GM18502 (cell line): ENCODE measurements at regions not wholly inside any gene's neighbourhood (a gene's known extent, or its start where the extent isn't known, plus 50 kb on each side); places are given as distances from the start of the nearest gene placed in this dataset.
"Not testable (repeated sequence)": the region's sequence is repeated elsewhere in the genome, so short reads cannot be mapped to it uniquely, and the experiment has no call there.

Source experiments
- ATAC-seq: cut with Tn5 transposase; IDR thresholded peaks from one replicate; pipeline ENCODE4 v1.9.1; 2021; ENCODE audit warnings: mild to moderate bottlenecking; ENCODE audit not compliant: unreplicated experiment, poor library complexity

GRCh38 chr9:41772541-41772940, 356.7 kb downstream of the CNTNAP3B start:
- not testable (repeated sequence) for ATAC-seq

- not testable (repeated sequence) for ATAC-seq
These were observed 357.5 kb downstream of the CNTNAP3B start for GRCh38 chr9:41771693-41772092.

DNA sequence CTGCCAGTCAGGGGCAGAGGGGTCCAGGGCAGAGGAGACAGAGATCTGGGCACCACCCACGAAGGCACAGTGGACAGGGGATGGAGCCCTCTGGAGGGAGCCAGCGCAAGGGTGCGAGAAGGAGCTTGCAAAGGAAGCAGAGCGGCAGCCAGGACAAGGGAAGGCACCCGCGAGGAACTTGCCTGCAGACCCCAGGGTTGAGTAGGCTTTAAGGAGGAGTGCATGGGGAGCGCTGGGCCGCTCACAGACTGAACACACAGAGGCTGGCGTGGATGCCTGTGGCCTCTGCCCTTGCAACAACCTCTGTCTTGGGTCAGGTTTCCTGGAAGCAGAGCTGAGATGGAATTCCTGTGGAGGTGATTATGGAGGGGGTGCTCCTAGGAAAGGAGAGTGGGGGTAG, 374.4 kb downstream of the CNTNAP3B start:
- not testable (repeated sequence) for ATAC-seq

- not testable (repeated sequence) for ATAC-seq
These were observed 374.8 kb downstream of the CNTNAP3B start for GRCh38 chr9:41754403-41754802.

DNA sequence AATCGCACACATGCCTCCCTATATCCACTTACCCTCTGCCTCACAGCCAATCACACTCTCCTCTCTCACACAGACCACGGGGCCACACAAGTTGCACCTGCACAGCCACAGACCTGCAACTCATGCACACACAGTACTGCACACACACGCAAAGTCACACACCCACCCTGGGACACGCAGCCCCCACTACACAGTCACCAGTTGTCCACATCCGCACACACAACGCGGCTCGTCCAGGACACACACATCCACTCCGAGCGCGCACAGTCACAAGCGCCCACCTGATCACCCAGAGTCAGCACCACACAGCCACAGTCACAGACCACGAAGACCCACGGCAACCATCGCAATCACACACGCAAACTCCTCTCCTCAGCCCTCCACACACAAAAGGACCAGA, 387.3 kb downstream of the CNTNAP3B start:
- ATAC-seq: not testable (repeated sequence)

DNA sequence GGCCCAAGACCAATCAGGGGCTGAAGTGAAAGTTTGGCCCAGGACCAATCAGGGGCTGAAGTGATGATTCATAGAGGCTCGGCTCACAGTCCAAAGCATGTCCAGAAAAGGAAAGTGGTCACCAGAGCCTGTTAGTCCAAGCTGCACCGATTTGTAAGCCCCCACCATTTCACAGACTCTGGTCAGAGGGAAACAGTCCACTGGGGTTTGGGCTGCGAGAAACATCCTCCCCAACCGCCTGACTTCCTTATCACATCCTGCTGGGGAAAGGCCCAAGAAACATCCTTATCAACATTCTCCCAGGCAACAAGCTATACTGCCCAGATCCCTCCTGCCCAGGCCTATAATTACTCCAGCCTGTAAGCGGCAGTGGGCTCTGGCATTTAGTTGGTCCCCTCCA, 388.1 kb downstream of the CNTNAP3B start:
- ATAC-seq: not testable (repeated sequence)

DNA sequence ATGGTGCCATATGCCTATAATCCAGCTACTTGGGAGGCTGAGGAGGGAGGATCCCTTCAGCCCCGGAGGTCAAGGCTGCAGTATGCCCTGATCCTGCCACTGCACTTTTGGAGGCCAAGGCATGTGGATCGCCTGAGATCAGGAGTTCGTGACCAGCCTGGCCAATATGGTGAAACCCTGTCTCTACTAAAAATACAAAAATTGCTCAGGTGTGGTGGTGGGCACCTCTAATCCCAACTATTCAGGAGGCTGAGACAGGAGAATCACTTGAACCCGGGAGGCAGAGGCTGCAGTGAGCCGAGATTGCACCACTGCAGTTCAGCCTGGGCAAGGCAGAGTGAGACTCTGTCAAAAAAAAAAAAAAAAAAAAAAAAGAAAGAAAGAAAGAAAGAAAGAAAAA, 390.5 kb downstream of the CNTNAP3B start:
- ATAC-seq: not testable (repeated sequence)

DNA sequence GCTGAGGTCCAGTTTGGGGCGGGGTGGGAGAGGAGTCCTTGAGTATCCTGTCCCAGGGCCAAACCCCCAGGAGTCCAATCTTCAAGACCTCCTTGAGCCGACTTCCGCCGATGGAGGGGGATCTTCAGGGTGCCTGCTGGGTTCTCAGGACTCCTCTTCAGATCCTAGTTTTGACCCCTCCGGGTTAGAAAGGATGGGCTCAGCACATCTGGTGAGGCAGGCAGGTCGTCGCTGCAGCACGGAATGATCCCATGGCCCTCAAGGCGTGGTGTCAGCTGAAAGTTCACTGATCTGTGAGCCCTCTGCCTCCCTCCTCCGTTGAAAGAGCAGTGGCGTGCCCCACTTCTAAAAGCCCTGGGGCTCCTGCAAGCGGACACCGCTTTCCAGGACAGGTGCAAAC, 430.0 kb downstream of the CNTNAP3B start:
- ATAC-seq: not testable (repeated sequence)

DNA sequence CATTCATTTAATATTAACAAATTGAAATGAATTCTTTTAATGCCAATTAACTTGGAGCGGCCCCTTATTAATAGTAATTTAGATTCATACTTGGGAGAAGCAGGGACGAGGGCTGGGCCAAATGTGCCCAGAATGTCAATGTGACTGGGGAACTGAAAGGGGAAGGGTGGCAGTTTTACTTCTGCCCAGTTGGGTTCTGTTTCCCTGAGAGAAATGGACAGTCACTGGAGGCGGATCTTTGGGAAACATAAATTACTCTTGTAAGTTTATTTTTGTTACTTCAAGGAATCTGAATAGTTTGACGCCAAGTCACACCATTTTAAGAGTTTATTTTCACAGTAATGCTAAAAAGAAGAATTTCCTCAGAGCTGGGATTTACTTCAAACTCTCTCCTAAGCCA, 432.1 kb downstream of the CNTNAP3B start:
- ATAC-seq: not testable (repeated sequence)

- not testable (repeated sequence) for ATAC-seq
These were observed 449.9 kb downstream of the CNTNAP3B start for GRCh38 chr9:41679312-41679711.

GRCh38 chr9:41663497-41664036, 465.7 kb downstream of the CNTNAP3B start:
- not testable (repeated sequence) for ATAC-seq

DNA sequence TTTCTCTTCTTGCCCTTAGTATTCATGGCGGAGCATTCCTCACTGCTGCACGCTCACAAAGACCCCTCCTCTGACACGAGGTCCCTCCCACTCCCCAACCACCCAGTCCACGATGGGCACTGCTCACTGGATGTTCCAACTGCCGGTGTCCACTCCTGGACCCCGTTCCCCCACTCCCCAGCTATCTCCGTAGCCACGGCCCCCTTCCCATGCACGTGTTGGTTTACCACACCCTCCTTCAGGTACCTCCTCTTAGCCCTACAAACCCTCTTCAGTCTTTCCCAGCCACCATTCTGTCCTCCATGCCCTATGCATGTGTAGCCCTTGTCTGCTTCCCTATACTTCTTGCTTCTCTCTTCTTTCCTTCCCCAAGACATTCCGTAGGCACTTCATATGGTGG, 469.6 kb upstream of the ZNG1F start:
- not testable (repeated sequence) for ATAC-seq

GRCh38 chr9:41658116-41658515, 469.0 kb upstream of the ZNG1F start:
- ATAC-seq: not testable (repeated sequence)

DNA sequence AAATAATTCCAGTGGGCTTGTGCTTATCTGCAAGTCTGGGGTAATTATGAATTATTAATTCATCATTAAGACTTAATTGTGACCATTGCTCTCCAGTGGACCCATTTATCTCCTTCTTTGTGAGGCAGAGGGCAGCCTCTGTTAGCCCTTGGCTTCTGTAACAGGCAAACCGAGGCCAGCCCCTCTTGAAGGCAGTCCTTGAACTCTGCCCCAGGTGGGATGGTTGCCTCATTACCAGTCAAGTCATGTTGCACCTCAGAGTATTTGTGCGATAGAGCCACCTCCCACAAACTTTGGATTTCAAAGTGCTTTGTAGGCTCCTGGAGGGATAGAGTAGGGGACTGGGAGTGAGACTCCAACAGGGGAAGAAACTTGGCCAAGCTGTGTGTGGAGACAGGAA, 468.0 kb upstream of the ZNG1F start:
- not testable (repeated sequence) for ATAC-seq

GRCh38 chr9:41655071-41655554, 466.0 kb upstream of the ZNG1F start:
- ATAC-seq: not testable (repeated sequence)

DNA sequence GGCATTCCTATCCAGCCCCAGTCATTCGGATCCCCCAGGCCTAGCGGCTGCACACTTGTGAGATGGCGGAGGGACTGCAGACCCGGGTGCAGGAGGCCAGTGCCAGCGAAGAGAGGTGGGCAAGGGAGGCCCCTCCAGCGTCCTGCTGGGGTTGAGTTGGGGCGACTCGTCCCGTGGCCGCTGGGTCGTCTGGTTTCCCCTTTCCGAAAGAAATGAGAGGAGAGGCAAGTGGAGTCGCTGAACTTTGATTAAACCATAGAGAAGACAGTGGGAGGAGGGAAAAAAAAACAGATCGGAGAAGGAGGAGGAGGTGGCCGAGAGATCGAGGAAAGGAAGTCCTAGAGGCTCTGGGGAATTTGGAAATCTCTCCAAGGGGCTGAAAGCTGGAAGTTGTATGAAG, 465.2 kb upstream of the ZNG1F start:
- ATAC-seq: not testable (repeated sequence)

DNA sequence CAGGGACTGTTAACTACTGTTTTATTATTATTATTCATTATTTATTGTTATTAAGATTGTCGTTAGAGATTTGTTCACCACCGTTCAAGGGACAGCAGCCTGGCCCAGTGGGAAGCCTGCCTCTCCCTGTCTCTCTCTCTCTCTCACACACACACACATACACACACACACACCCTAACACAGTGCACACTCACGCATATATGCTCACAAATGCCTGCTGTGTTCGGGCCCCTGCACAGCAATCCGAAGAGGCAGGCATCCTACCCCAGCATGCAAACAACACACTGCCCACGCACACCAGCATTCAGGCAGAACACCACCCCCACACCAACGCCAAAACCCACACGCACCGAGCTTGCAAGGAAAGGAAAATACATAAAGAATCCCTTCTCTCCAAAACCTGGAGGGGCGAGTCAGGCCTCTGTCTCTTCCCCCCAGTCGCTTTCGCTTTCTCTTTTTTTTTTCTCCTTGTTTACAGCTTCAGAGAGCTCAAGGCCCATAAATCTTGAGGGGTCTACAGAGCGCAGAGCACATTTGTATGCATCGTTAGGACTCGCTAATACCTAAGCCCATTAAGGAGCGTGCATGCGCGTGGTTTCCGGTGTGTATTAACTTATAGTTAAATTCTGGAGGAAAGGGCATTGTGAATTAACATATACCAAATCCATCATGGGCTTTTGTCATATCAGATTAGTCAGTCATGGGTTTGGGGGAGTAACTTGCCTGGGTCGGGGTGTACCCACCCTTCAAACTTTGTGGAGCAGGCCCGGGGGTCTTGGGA, 464.6 kb upstream of the ZNG1F start:
- ATAC-seq: not testable (repeated sequence)

DNA sequence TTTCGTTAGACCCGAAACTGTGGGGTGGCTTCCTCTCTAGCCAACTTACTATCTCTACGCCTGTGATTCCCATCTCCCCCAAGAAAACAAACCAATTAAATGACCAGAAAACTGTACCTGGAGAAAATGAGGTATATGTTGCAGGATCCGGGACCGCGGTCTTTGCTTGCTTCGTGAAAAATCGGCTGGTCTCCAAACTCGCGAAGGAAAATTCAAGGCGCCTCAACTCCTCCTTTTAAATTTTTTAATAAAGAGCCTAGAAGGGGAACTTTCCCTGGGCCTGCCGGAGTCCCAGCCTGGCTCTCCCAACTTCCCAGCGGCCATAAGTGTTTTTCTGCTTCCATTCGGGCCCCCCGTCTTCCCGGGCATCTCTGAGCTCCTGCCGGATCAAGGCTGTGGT, 463.7 kb upstream of the ZNG1F start:
- ATAC-seq: not testable (repeated sequence)

DNA sequence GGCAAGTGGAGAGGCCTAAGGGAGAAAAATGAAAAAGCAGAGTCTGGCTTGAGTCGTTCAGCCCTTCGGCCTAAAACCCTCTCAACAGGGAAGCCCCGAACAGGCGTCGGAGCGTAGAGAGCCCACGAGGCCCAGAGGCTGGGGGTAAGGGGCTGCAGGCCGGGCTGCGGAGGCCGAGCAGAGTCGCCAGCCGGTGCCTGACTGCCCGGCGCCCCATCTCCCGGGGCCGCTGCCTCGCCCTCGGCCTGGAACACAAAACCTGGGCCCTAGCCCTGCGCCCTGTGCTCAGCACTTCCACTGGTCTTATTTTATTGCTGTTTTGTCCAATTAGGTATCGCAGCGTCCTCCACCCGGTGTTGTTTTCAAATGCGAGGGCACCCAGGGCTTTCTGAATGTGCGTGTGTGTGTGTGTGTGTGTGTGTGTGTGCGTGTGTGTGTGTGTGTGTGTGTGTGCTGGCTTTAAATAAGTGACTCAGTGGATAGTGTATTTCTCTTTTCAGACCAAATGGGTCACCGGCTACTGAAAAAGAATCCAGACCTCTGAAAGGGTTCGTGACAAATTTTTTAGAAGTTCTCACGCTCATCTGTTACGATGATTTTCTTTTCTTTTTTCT, 463.1 kb upstream of the ZNG1F start:
- not testable (repeated sequence) for ATAC-seq

DNA sequence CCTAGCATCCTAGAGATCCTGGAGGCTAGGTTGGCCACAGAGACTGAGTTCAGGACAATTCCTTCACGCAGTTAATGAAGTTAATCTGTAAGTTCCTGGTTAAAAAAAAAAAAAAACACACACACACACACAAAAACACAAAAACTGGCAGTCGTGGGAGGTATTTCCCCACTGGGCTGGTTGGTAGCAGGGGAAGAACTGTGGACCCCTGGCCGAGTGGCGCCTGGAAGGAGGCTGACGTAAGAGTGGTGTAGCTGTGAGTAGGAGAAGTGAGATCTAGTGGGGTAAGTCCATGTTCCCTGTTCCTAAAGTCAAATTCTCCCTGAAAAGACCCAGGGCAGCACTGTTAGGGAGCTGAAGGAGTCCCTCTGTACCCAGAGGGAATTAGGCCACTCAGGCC, 461.0 kb upstream of the ZNG1F start:
- ATAC-seq: not testable (repeated sequence)

GRCh38 chr9:41648564-41648963, 459.4 kb upstream of the ZNG1F start:
- not testable (repeated sequence) for ATAC-seq
